Mesothelial cell of epicardium (in vitro differentiated cells): ENCODE measurements at regions not wholly inside any gene's neighbourhood (a gene's known extent, or its start where the extent isn't known, plus 50 kb on each side); places are given as distances from the start of the nearest gene placed in this dataset.

Experiments used
- DNase-seq, 2 experiments: peaks; one replicate each; pipeline ENCODE4 v3.0.0; 2021; ENCODE audit warnings: low spot score in 2 of 2; ENCODE audit not compliant: unreplicated experiment in 2 of 2
- H3K27ac Mint-ChIP-seq: 2 replicates; pipeline ENCODE4 v1.8.0; 2021; ENCODE audit warnings: mixed read lengths
- H3K27me3 Mint-ChIP-seq: 2 replicates; pipeline ENCODE4 v1.8.0; 2021; ENCODE audit warnings: low read depth, mixed read lengths
- H3K36me3 Mint-ChIP-seq: 2 replicates; pipeline ENCODE4 v1.8.0; 2021; ENCODE audit warnings: mixed read lengths
- H3K4me1 Mint-ChIP-seq: 2 replicates; pipeline ENCODE4 v1.8.0; 2021; ENCODE audit warnings: mixed read lengths
- H3K4me3 Mint-ChIP-seq: 2 replicates; pipeline ENCODE4 v1.8.0; 2021; ENCODE audit warnings: mild to moderate bottlenecking, moderate library complexity, mixed read lengths
- H3K9me3 Mint-ChIP-seq: 2 replicates; pipeline ENCODE4 v1.8.0; 2021; ENCODE audit warnings: mixed read lengths
- CTCF ChIP-seq: fragments of 200-600 bp; sonication (generic); IDR thresholded peaks from one replicate; pipeline ENCODE4 v1.5.0; 2021; ENCODE audit warnings: antibody characterized with exemption; ENCODE audit not compliant: unreplicated experiment

- Mint-ChIP-seq H3K36me3 (peaks cover 2% of the 10 kb centered on the region), H3K9me3 (peaks cover 14% of the 10 kb centered on the region), H3K27ac (no peak overlapping the region), H3K27me3 (no peaks in the 10 kb centered on the region), H3K4me1 (peaks cover 8% of the 10 kb centered on the region), H3K4me3 (no peak overlapping the region)
- TF ChIP-seq CTCF, result no peak
- no peak for DNase-seq
Observed at GRCh38 chr10:118925404-118926071, 104.0 kb upstream of the NANOS1 start.

- Mint-ChIP-seq H3K9me3 (peaks cover 19% of the 10 kb centered on the region), H3K27me3 (no peaks in the 10 kb centered on the region), H3K27ac (no peak overlapping the region), H3K4me3 (no peak overlapping the region), H3K36me3 (peaks cover 3% of the 10 kb centered on the region), H3K4me1 (peaks cover 8% of the 10 kb centered on the region)
- no peak for TF ChIP-seq CTCF
- DNase-seq, result no peak
Observed at GRCh38 chr10:118926072-118926417, 103.5 kb upstream of the NANOS1 start.

GRCh38 chr10:118926441-118926840 lies 103.1 kb upstream of the NANOS1 start:
- H3K9me3 Mint-ChIP-seq, result peaks cover 23% of the 10 kb centered on the region
- H3K36me3 Mint-ChIP-seq, result peaks cover 3% of the 10 kb centered on the region
- H3K27me3 Mint-ChIP-seq, result no peaks in the 10 kb centered on the region
- TF ChIP-seq CTCF, result no peak
- DNase-seq, result no peak
- H3K27ac Mint-ChIP-seq, result no peak overlapping the region
- H3K4me1 Mint-ChIP-seq, result peaks cover 8% of the 10 kb centered on the region
- H3K4me3 Mint-ChIP-seq, result no peak overlapping the region

GRCh38 chr10:118926903-118927302 lies 102.6 kb upstream of the NANOS1 start:
- Mint-ChIP-seq H3K4me3 (no peak overlapping the region), H3K27me3 (no peaks in the 10 kb centered on the region), H3K4me1 (peaks cover 5% of the 10 kb centered on the region), H3K36me3 (peaks cover 3% of the 10 kb centered on the region), H3K27ac (no peak overlapping the region), H3K9me3 (peaks cover 28% of the 10 kb centered on the region)
- no peak for DNase-seq
- TF ChIP-seq CTCF, result no peak

GRCh38 chr10:118927321-118927720 lies 102.2 kb upstream of the NANOS1 start:
- Mint-ChIP-seq H3K9me3 (peaks cover 32% of the 10 kb centered on the region), H3K4me1 (peaks cover 1% of the 10 kb centered on the region), H3K27me3 (no peaks in the 10 kb centered on the region), H3K4me3 (no peak overlapping the region), H3K36me3 (peaks cover 3% of the 10 kb centered on the region), H3K27ac (no peak overlapping the region)
- no peak for TF ChIP-seq CTCF
- no peak for DNase-seq

GRCh38 chr10:118930614-118931013 lies 98.9 kb upstream of the NANOS1 start:
- peaks cover 3% of the 10 kb centered on the region for H3K36me3 Mint-ChIP-seq
- no peak for TF ChIP-seq CTCF
- DNase-seq, result no peak
- peaks cover 20% of the 10 kb centered on the region for H3K27me3 Mint-ChIP-seq
- no peak overlapping the region for H3K4me3 Mint-ChIP-seq
- no peaks in the 10 kb centered on the region for H3K4me1 Mint-ChIP-seq
- no peak overlapping the region for H3K27ac Mint-ChIP-seq
- H3K9me3 Mint-ChIP-seq, result peaks cover 42% of the 10 kb centered on the region
